GM19240 (cell line): ENCODE measurements at regions not wholly inside any gene's neighbourhood (a gene's known extent, or its start where the extent isn't known, plus 50 kb on each side); places are given as distances from the start of the nearest gene placed in this dataset.

Source experiments
- DNase-seq: peaks from one replicate; pipeline ENCODE4 v3.0.0; 2011; ENCODE audit warnings: low spot score; ENCODE audit not compliant: insufficient read length

GRCh38 chr14:81829447-81829846 is 295.8 kb upstream of the SEL1L start:
- no peak for DNase-seq

DNA sequence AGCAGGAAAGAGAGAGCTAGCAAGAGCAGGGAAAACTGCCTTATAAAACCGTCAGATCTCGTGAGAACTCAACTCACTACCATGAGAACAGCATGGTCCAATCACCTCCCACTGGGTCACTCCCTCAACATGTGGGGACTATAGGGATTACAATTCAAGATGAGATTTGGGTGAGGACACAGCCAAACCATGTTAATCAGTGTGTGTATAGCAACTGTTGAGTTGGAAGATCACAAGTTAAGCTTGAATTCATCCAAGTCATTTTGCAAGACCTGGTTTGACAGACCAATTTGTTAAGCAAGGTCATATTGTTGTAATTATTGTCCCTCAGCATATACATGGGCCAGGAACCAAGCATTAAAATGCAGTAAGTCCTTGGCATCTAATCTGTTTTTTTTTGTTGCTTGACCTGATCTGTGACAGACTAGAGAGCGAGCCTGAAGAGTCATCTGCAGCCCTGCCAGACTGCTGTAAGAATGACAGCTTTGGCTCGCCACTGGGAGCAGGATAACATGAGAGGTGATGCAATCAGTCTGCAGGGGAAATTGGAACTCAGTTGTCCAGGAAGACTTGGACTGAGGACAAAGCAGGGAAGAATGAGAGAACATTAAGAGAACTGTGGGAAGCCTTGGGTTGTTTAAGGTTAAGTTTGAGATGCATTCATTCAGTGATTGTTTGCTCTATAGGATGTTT is 297.6 kb upstream of the SEL1L start:
- DNase-seq: no peak

- no peak for DNase-seq
These were observed 300.7 kb upstream of the SEL1L start for GRCh38 chr14:81834308-81834707.

DNA sequence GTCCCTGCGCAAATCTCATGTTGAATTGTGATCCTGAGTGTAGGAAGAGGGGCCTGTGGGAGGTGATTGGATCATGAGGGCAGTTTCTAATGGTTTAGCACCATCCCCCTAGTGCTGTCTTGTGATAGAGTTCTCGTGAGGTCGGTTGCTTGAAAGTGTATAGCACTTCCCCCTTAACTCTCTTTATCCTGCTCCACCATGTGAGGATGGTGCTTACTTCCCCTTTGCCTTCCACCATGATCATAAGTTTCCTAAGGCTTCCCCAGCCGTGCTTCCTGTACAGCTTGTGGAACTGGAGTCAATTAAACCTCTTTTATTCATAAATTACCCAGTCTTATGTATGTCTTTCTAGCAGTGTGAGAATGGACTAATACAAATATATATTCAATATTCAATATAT is 303.7 kb upstream of the SEL1L start:
- no peak for DNase-seq

DNA sequence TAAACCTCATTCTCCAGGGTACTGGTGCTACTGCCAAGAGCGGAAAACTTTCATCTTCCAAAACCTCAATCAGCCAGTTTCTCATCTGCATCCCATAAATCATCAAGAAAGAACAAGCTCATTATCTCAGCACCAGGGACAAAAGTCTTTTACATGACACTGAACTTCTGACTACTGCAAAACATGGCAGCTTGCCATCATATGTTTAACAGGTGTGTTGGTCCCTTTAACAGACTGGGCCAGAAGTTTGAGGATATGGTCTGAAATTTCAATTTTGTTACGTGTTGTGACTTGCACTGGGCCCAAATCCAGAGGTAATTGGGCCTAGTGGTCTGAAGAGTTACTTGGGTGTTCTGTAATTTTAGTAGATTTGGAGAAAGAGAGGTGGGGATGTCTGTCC is 305.4 kb upstream of the SEL1L start:
- DNase-seq: no peak

DNA sequence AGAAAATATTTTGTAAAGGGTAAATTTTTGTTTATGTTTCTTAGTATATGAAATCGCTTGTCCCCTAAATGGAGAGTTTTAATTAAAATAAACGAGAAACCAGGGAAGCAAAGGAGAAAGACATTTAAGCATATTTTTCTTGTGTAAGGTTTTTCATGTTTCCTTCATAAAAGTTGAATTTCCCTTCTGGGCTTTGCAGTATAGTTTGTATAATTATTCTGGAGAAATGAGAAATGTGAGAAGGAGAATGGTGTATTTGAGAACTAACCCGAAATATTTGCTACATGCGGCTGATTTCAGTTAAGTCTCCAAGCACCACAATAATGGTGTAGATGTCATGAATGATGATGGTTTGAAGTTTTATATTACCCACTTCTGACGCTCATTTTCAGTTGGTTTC is 307.7 kb upstream of the SEL1L start:
- DNase-seq: no peak

GRCh38 chr14:81849714-81850113 is 316.1 kb upstream of the SEL1L start:
- DNase-seq: no peak

GRCh38 chr14:81855007-81855406 is 321.4 kb upstream of the SEL1L start:
- DNase-seq: no peak

GRCh38 chr14:81859046-81859445 is 325.4 kb upstream of the SEL1L start:
- DNase-seq: no peak

- DNase-seq: no peak
These were observed 334.5 kb upstream of the SEL1L start for GRCh38 chr14:81868172-81868571.

- no peak for DNase-seq
These were observed 338.1 kb upstream of the SEL1L start for GRCh38 chr14:81871706-81872105.

- DNase-seq: no peak
These were observed 350.7 kb upstream of the SEL1L start for GRCh38 chr14:81884382-81884781.

DNA sequence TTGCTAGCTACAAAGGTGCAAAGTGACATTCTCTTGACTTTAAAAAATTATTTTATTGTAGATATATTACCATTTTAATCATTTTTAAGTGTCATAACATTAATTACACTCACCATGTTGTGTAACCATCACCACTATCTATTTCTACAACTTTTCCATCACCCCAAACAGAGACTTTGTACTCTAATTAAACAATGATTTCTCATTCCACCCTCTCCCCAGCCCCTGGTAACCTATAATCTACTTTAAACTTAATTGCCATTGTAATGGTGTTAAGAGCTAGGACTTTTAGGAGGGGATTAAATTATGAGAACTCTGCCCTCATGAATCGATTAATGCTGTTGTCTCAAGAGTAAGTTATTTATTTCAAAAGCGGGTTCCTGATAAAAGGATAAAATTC is 352.9 kb upstream of the SEL1L start:
- no peak for DNase-seq

DNA sequence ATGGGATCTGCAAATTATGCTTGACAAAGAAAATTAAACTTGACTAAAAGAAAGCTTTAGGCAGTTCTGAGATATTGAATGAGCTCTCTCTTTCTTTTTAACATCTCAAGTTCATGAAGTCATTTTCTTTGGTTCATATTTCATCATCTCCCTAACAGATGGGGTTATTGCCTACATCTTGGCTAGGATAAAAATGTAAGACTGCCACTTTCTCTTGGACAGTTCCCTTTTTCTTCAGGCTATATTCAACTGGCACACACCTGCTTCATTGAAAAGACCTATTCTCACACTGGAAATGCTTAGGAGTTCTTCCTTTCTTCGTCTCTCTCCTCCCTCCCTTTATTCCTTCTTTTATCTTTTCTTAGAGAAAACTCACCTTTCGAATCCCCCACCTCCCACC is 355.9 kb upstream of the SEL1L start:
- DNase-seq: no peak

DNA sequence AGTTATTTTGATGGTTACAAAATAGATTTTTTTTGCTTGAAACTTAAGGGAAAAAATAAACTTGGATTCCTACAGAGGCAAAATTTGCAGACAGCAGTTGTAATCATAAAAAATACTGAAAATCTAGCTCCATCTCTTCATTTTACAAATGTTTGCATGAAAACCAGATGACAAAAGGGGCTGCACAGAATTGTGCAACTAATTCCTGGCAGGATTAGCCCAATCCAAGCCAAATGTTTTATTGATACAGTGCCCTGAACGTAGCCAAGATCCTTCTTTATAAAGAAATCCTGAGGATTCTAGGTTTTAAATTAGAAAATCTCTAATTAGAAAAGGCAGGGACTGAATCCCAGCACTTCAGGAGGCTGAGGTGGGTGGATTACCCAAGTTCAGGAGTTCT is 356.4 kb upstream of the SEL1L start:
- DNase-seq: no peak

- no peak for DNase-seq
These were observed 369.8 kb upstream of the SEL1L start for GRCh38 chr14:81903477-81903876.

- DNase-seq: no peak
These were observed 393.4 kb upstream of the SEL1L start for GRCh38 chr14:81927070-81927469.

- no peak for DNase-seq
These were observed 398.2 kb upstream of the SEL1L start for GRCh38 chr14:81931828-81932227.

- DNase-seq: no peak
These were observed 402.7 kb upstream of the SEL1L start for GRCh38 chr14:81936348-81936747.

DNA sequence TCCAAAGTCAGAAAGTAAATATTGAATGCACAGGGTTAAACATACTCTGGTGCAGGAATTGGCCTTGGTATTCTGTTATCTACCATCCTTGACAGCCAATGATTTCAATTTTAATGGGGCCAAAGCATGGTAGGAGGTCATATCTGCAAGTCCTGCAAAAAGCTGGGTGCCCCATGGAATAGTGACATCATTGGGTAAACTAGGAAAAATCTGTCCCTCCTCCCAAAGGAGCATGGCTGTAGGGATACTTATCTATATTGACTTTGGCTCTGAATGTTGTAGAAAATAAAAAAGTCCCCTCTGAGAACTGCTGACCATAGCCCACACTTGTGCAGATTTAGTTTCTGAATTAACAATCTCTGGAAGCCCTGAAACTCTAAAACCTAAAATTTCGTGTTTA is 403.2 kb upstream of the SEL1L start:
- no peak for DNase-seq

GRCh38 chr14:81938341-81938740 is 404.7 kb upstream of the SEL1L start:
- no peak for DNase-seq

GRCh38 chr14:81940651-81941050 is 407.0 kb upstream of the SEL1L start:
- no peak for DNase-seq

GRCh38 chr14:81942071-81942470 is 408.4 kb upstream of the SEL1L start:
- no peak for DNase-seq

DNA sequence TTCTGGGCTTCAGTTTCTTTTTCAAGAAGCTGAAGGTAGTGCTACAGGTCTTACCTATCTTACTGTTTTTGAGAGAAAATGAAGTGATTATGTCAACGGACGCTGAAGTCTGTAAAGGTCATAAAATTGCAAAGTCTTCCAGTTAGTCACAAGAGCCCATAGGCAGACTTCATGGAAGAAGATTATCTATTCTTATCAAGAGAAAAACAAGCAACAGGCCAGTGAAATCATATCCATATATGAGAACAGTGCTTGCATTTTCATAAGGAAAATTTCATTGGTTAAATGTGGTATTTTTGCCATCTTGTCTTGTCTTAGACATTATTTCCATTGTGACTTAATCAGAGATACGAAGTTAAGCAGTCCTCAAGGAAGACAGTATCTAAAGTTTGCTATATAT is 412.7 kb upstream of the SEL1L start:
- DNase-seq: no peak
